Activated B cell treated with CpG ODN at 0.5 μM for 24 hours (primary cell): ENCODE measurements at regions not wholly inside any gene's neighbourhood (a gene's known extent, or its start where the extent isn't known, plus 50 kb on each side); places are given as distances from the start of the nearest gene placed in this dataset.

Source experiments
- ATAC-seq: fragments of 200-7000 bp; cut with Tn5 transposase; one replicate; pipeline ENCODE4 v1.10.0; 2021; ENCODE audit warnings: low read depth, mild to moderate bottlenecking, moderate library complexity
- CTCF ChIA-PET: fragments of 350-600 bp; sonication (Branson Sonifier 250); formaldehyde crosslinking; loops from one replicate; lab custom pipeline; 2021; ENCODE audit warnings: antibody characterized with exemption; lab: Charles Lee
- POLR2A ChIA-PET: fragments of 350-600 bp; sonication (Branson Sonifier 250); formaldehyde crosslinking; loops from one replicate; lab custom pipeline; 2021; ENCODE audit warnings: antibody characterized with exemption; lab: Charles Lee
- DNase-seq: peaks from one replicate; pipeline ENCODE4 v3.0.0; 2022
- H3K27ac Mint-ChIP-seq: one replicate; pipeline ENCODE4 v1.8.0; 2020; ENCODE audit warnings: mixed read lengths
- H3K27me3 Mint-ChIP-seq: one replicate; pipeline ENCODE4 v1.8.0; 2021; ENCODE audit warnings: mixed read lengths
- H3K36me3 Mint-ChIP-seq: one replicate; pipeline ENCODE4 v1.8.0; 2021; ENCODE audit warnings: low read depth, mixed read lengths
- H3K4me1 Mint-ChIP-seq: one replicate; pipeline ENCODE4 v1.8.0; 2021; ENCODE audit warnings: mixed read lengths
- H3K4me3 Mint-ChIP-seq: one replicate; pipeline ENCODE4 v1.8.0; 2020; ENCODE audit warnings: mild to moderate bottlenecking, mixed read lengths
- H3K9me3 Mint-ChIP-seq: one replicate; pipeline ENCODE4 v1.8.0; 2020; ENCODE audit warnings: mixed read lengths
- intact Hi-C: fragments of 100-400 bp; cut with micrococcal nuclease; formaldehyde crosslinking; loops from one replicate; pipeline ENCODE4 v1.15.1; 2024
- TF ChIP-seq, protein P1 (sequence below): fragments of 200-600 bp; IDR thresholded peaks from one replicate; pipeline ENCODE4 v1.8.0; 2022; ENCODE audit warnings: antibody characterized with exemption, mild to moderate bottlenecking

DNA sequence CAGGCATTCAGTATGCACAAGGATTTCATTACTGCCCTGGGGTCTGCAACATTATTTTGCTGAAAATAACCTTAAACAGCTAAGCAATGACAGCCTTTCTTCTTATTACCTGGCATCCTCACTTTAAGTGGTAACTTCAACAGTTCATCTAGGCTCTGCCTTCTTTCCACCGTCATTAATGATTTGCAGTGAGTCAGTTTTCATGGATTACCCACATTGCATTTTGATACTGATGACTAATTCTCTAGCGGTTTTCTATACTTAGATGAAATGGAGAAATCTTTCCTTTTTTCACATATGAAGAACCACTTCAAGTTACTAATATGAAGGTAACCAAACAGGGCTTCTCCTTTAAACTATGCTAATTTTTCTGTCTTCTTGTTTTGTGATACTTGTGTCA lies 226.9 kb upstream of the TMPRSS15 start:
- Mint-ChIP-seq H3K36me3 (no peaks in the 10 kb centered on the region), H3K4me1 (peaks cover 5% of the 10 kb centered on the region), H3K9me3 (no peaks in the 10 kb centered on the region), H3K27me3 (no peaks in the 10 kb centered on the region), H3K27ac (no peak overlapping the region), H3K4me3 (no peak overlapping the region)
- DNase-seq: no peak
- intact Hi-C loops: no loop called here
- TF ChIP-seq, protein P1, sequence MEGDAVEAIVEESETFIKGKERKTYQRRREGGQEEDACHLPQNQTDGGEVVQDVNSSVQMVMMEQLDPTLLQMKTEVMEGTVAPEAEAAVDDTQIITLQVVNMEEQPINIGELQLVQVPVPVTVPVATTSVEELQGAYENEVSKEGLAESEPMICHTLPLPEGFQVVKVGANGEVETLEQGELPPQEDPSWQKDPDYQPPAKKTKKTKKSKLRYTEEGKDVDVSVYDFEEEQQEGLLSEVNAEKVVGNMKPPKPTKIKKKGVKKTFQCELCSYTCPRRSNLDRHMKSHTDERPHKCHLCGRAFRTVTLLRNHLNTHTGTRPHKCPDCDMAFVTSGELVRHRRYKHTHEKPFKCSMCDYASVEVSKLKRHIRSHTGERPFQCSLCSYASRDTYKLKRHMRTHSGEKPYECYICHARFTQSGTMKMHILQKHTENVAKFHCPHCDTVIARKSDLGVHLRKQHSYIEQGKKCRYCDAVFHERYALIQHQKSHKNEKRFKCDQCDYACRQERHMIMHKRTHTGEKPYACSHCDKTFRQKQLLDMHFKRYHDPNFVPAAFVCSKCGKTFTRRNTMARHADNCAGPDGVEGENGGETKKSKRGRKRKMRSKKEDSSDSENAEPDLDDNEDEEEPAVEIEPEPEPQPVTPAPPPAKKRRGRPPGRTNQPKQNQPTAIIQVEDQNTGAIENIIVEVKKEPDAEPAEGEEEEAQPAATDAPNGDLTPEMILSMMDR: no peak
- ChIA-PET POLR2A (no interaction called here), CTCF (no interaction called here)
- ATAC-seq: no peak

DNA sequence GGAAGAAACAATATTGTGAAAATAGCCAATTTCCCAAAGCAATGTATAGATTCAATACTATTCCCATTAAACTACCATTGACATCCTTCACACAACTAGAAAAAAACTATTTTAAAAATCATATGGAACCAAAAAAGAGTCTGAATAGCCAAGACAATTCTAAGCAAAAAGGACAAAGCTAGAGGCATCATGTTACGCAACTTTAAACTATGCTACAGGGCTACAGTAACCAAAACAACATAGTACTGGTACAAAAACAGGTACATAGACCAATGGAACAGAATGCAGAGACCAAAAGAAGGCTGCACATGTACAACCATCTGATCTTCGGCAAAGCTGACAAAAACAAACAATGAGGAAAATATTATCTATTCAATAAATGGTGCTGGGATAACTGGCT lies 233.3 kb upstream of the TMPRSS15 start:
- no peak overlapping the region for H3K4me3 Mint-ChIP-seq
- POLR2A ChIA-PET: no interaction called here
- DNase-seq (no peak), ATAC-seq (no peak)
- CTCF ChIA-PET: no interaction called here
- H3K27me3 Mint-ChIP-seq: no peaks in the 10 kb centered on the region
- H3K9me3 Mint-ChIP-seq: no peaks in the 10 kb centered on the region
- TF ChIP-seq, protein P1: no peak
- H3K36me3 Mint-ChIP-seq: no peaks in the 10 kb centered on the region
- H3K4me1 Mint-ChIP-seq: peaks cover 5% of the 10 kb centered on the region
- intact Hi-C loops: no loop called here
- H3K27ac Mint-ChIP-seq: no peak overlapping the region

DNA sequence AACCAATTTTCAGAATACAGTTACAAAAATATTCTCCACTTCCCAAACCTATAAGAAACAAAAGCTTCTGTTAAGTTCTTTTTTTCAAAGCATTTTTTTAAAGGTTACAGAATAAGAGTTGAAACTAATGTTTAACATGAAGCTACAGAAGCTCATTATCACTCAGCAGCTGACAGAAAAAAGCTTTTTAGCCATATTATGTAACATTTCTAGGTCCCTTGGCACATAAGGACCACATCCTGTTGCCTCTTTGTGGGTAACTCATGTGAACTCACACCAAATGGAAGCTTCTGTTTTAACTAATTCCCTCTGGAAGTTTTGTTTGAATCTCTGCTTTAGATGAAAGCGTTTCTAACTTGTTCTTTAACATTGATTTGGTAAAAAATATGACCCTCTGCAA lies 242.5 kb upstream of the TMPRSS15 start:
- no peak for ATAC-seq
- ChIA-PET POLR2A (no interaction called here), CTCF (no interaction called here)

DNA sequence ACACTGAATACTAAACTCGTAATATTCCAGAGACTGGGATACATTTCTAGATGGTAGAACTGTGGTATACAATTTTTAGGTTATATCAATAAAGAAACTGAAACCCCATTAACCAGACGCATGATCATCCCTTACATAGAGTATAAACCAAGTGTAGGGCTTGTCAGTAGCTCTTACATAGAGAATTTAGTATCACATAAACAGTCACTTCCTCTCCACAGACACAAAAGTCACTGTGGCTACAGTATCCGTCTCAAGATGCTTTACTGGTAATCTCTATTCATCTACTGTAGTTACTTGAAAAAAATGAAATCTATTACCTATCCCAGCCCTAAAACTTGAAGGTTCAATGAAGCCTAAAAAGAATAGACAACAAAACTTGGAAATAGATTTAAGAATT lies 252.3 kb upstream of the TMPRSS15 start:
- intact Hi-C loops: no loop called here
- no peak for DNase-seq
- no peak for ATAC-seq
- ChIA-PET POLR2A (no interaction called here), CTCF (no interaction called here)
- TF ChIP-seq, protein P1: no peak
- no peak overlapping the region for H3K27ac Mint-ChIP-seq
- H3K4me1 Mint-ChIP-seq: no peaks in the 10 kb centered on the region
- peaks cover 8% of the 10 kb centered on the region for H3K9me3 Mint-ChIP-seq
- no peaks in the 10 kb centered on the region for H3K36me3 Mint-ChIP-seq
- H3K27me3 Mint-ChIP-seq: no peaks in the 10 kb centered on the region
- H3K4me3 Mint-ChIP-seq: no peak overlapping the region

More for the DNA sequence above, 242.5 kb upstream of the TMPRSS15 start:
- no peaks in the 10 kb centered on the region for H3K36me3 Mint-ChIP-seq
- no peak overlapping the region for H3K27ac Mint-ChIP-seq
- H3K9me3 Mint-ChIP-seq: peaks cover 4% of the 10 kb centered on the region
- intact Hi-C loops: no loop called here
- H3K4me1 Mint-ChIP-seq: no peaks in the 10 kb centered on the region
- TF ChIP-seq, protein P1: no peak
- H3K27me3 Mint-ChIP-seq: no peaks in the 10 kb centered on the region
- H3K4me3 Mint-ChIP-seq: no peak overlapping the region
- DNase-seq: no peak

DNA sequence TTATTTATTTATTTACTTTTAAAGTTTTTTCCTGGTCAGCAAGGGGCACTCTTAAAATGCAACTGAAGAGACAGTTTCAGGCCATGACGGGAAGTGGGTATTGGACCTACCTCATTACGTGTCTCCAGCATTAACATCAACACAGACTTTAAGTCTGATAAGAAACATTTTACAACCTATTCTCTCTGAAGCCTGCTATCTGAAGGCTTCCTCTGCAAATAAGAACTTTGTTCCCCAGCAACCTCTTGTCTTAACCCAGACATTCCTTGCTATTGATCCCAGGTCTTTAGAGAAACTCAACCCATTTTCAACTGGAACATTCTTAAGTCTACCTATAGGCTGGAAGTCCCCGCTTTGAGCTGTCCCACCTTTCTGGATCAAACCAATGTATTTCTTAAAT lies 258.3 kb upstream of the TMPRSS15 start:
- ChIA-PET CTCF (no interaction called here), POLR2A (no interaction called here)
- TF ChIP-seq, protein P1: no peak
- Mint-ChIP-seq H3K27ac (no peak overlapping the region), H3K4me1 (no peaks in the 10 kb centered on the region), H3K4me3 (no peak overlapping the region), H3K9me3 (peaks cover 3% of the 10 kb centered on the region), H3K36me3 (no peaks in the 10 kb centered on the region), H3K27me3 (no peaks in the 10 kb centered on the region)
- DNase-seq (no peak), ATAC-seq (no peak)
- intact Hi-C loops: no loop called here
